H1 (cell line): ENCODE measurements at regions not wholly inside any gene's neighbourhood (a gene's known extent, or its start where the extent isn't known, plus 50 kb on each side); places are given as distances from the start of the nearest gene placed in this dataset.

Source experiments
- CTCF ChIA-PET: fragments of 300-600 bp; sonication (Branson Sonifier 250); formaldehyde crosslinking; loops from one replicate; lab custom pipeline; 2021; ENCODE audit not compliant: partially characterized antibody; lab: Charles Lee
- POLR2A ChIA-PET: fragments of 300-600 bp; sonication (Branson Sonifier 250); formaldehyde crosslinking; loops from one replicate; lab custom pipeline; 2021; ENCODE audit warnings: inconsistent platforms; ENCODE audit not compliant: partially characterized antibody; lab: Charles Lee
- DNase-seq, 2 experiments: peaks; one replicate each; pipeline versions ENCODE4 v3.0.0 to v3.0.0-alpha.2; 2010 to 2022; ENCODE audit warnings: low spot score in 2 of 2, low read depth in 1 of 2, mixed read lengths in 1 of 2
- FAIRE-seq: peaks from 2 replicates; lab custom pipeline; 2011; peaks lifted over from hg19 to GRCh38; lab: Jason Lieb, UNC
- H2AFZ ChIP-seq: 2 replicates; pipeline ENCODE4 v1.8.1; 2012; ENCODE audit warnings: low read length, inconsistent platforms
- H2AK5ac ChIP-seq: 2 replicates; pipeline ENCODE4 v1.6.1; 2013; ENCODE audit warnings: low read depth, low read length
- H2BK120ac ChIP-seq: replicated peaks from 2 replicates; pipeline ENCODE3; 2013; ENCODE audit warnings: low read depth, low read length, inconsistent platforms
- H2BK12ac ChIP-seq: 2 replicates; pipeline ENCODE4 v1.6.1; 2013; ENCODE audit warnings: low read depth, low read length
- H2BK15ac ChIP-seq: 2 replicates; pipeline ENCODE4 v1.6.1; 2013; ENCODE audit warnings: low read length
- H2BK20ac ChIP-seq: 2 replicates; pipeline ENCODE4 v1.6.1; 2013; ENCODE audit warnings: low read length
- H2BK5ac ChIP-seq: 2 replicates; pipeline ENCODE4 v1.6.1; 2013; ENCODE audit warnings: low read depth, low read length
- H3K14ac ChIP-seq: 2 replicates; pipeline ENCODE4 v1.6.1; 2013; ENCODE audit warnings: inconsistent platforms; ENCODE audit not compliant: insufficient read length
- H3K18ac ChIP-seq: 2 replicates; pipeline ENCODE4 v1.6.1; 2013; ENCODE audit warnings: low read length; ENCODE audit errors: extremely low read depth
- H3K23ac ChIP-seq: 2 replicates; pipeline ENCODE4 v1.6.1; 2013; ENCODE audit warnings: inconsistent platforms; ENCODE audit not compliant: insufficient read length
- H3K23me2 ChIP-seq: 2 replicates; pipeline ENCODE4 v1.6.1; 2013; ENCODE audit warnings: low read depth, low read length
- H3K27ac ChIP-seq: 2 replicates; pipeline ENCODE4 v1.6.1; 2011; ENCODE audit warnings: low read depth, low read length, inconsistent platforms
- H3K27me3 ChIP-seq, 4 experiments: replicated peaks in 1 of 4; 1 replicate in 1 of 4; 2 replicates in 3 of 4; pipeline versions ENCODE4 v1.6.1 to v1.8.1; 2011 to 2013; ENCODE audit warnings: low read length in 3 of 4, mild to moderate bottlenecking in 3 of 4, inconsistent platforms in 2 of 4, mixed read lengths in 2 of 4, moderate library complexity in 1 of 4; ENCODE audit not compliant: control insufficient read depth in 3 of 4, insufficient read depth in 3 of 4; ENCODE audit errors: extremely low read depth in 1 of 4
- H3K36me3 ChIP-seq, 4 experiments: 2 replicates each; pipeline versions ENCODE4 v1.6.1 to v1.8.1; 2011 to 2013; ENCODE audit warnings: mild to moderate bottlenecking in 4 of 4, low read length in 3 of 4, moderate library complexity in 2 of 4, control low read depth in 1 of 4, inconsistent platforms in 1 of 4; ENCODE audit not compliant: insufficient read depth in 4 of 4, control insufficient read depth in 2 of 4
- H3K4ac ChIP-seq: replicated peaks from 2 replicates; pipeline ENCODE3; 2013; ENCODE audit warnings: low read length, low read depth, mixed read lengths, inconsistent platforms; ENCODE audit not compliant: insufficient read length
- H3K4me1 ChIP-seq, 4 experiments: replicated peaks in 1 of 4; 1 replicate in 1 of 4; 2 replicates in 3 of 4; pipeline versions ENCODE4 v1.6.1 to v1.8.1; 2011 to 2013; ENCODE audit warnings: low read length in 3 of 4, inconsistent platforms in 2 of 4, mixed read lengths in 1 of 4; ENCODE audit not compliant: insufficient read depth in 4 of 4, control insufficient read depth in 3 of 4
- H3K4me2 ChIP-seq, 2 experiments: 2 replicates each; pipeline versions ENCODE4 v1.6.1 to v1.8.1; 2011 to 2013; ENCODE audit warnings: low read depth in 2 of 2, low read length in 2 of 2, control low read depth in 1 of 2, inconsistent platforms in 1 of 2, mild to moderate bottlenecking in 1 of 2; ENCODE audit not compliant: insufficient read depth in 1 of 2
- H3K4me3 ChIP-seq, 4 experiments: fragments of 200-600, 300-600 bp in 1 of 4; sonication (generic), shearing (Covaris generic), sonication (Bioruptor Twin) in 1 of 4; 2 replicates each; pipeline versions ENCODE4 v1.5.1 to v1.8.1; 2011 to 2016; ENCODE audit warnings: low read length in 4 of 4, low read depth in 3 of 4, control low read depth in 2 of 4, inconsistent platforms in 2 of 4, mild to moderate bottlenecking in 2 of 4, mixed read lengths in 1 of 4, moderate library complexity in 1 of 4; ENCODE audit not compliant: insufficient read depth in 2 of 4; ENCODE audit errors: extremely low read depth in 1 of 4
- H3K56ac ChIP-seq: replicated peaks from 2 replicates; pipeline ENCODE3; 2013; ENCODE audit warnings: low read depth, mild to moderate bottlenecking, mixed read lengths, low read length, inconsistent platforms; ENCODE audit not compliant: insufficient read length
- H3K79me1 ChIP-seq: 2 replicates; pipeline ENCODE4 v1.6.1; 2013; ENCODE audit warnings: low read depth, low read length, control low read depth
- H3K79me2 ChIP-seq, 2 experiments: 2 replicates each; pipeline versions ENCODE4 v1.6.1 to v1.8.1; 2012 to 2013; ENCODE audit warnings: low read length in 2 of 2, mild to moderate bottlenecking in 2 of 2, inconsistent platforms in 1 of 2; ENCODE audit not compliant: insufficient read depth in 2 of 2, control insufficient read depth in 1 of 2
- H3K9ac ChIP-seq, 4 experiments: replicated peaks in 1 of 4; 1 replicate in 1 of 4; 2 replicates in 3 of 4; pipeline versions ENCODE4 v1.6.1 to v1.8.1; 2011 to 2013; ENCODE audit warnings: low read depth in 3 of 4, low read length in 3 of 4, control low read depth in 2 of 4, mild to moderate bottlenecking in 2 of 4, moderate library complexity in 2 of 4, inconsistent platforms in 1 of 4; ENCODE audit errors: extremely low read depth in 1 of 4
- H3K9me3 ChIP-seq, 2 experiments: 2 replicates each; pipeline versions ENCODE4 v1.6.1 to v1.8.1; 2012 to 2013; ENCODE audit warnings: mild to moderate bottlenecking in 2 of 2, moderate library complexity in 2 of 2, control low read depth in 1 of 2, inconsistent platforms in 1 of 2, low read depth in 1 of 2, low read length in 1 of 2, mixed read lengths in 1 of 2; ENCODE audit not compliant: insufficient read depth in 2 of 2
- H4K20me1 ChIP-seq, 2 experiments: replicated peaks in 1 of 2; 2 replicates each; pipeline versions ENCODE3 to v1.8.1; 2011 to 2013; ENCODE audit warnings: inconsistent platforms in 2 of 2, low read length in 2 of 2, mild to moderate bottlenecking in 1 of 2; ENCODE audit not compliant: insufficient read depth in 2 of 2, control insufficient read depth in 1 of 2
- H4K5ac ChIP-seq: 2 replicates; pipeline ENCODE4 v1.6.1; 2013; ENCODE audit warnings: low read length, low read depth, mixed read lengths, inconsistent platforms; ENCODE audit not compliant: insufficient read length
- H4K8ac ChIP-seq: 2 replicates; pipeline ENCODE4 v1.8.0; 2013; ENCODE audit warnings: mild to moderate bottlenecking, moderate library complexity, low read length, inconsistent platforms; ENCODE audit not compliant: insufficient read depth; ENCODE audit errors: extremely low read depth
- H4K91ac ChIP-seq: replicated peaks from 2 replicates; pipeline ENCODE3; 2013; ENCODE audit warnings: low read length, mixed read lengths, inconsistent platforms; ENCODE audit not compliant: insufficient read length
- SAP30 ChIP-seq: fragments of 300-600 bp; sonication (generic); IDR thresholded peaks from 2 replicates; pipeline ENCODE4 v1.7.1; 2012; ENCODE audit warnings: low read length, moderate library complexity, mild to moderate bottlenecking, inconsistent platforms; ENCODE audit not compliant: insufficient read depth, insufficient replicate concordance
- SP2 ChIP-seq: IDR thresholded peaks from 2 replicates; pipeline ENCODE4 v1.6.1; 2012; ENCODE audit warnings: mild to moderate bottlenecking, low read length, inconsistent platforms
- WGBS, 2 experiments: shearing (Covaris generic) in 1 of 2; methylation state at CpG; one replicate each; pipeline versions ENCODE4 v1.1.6 to v1.1.7; 2013 to 2015; ENCODE audit warnings: low lambda C conversion rate in 2 of 2, mixed read lengths in 2 of 2, inconsistent platforms in 1 of 2, low coverage in 1 of 2, missing lambda C conversion rate in 1 of 2; ENCODE audit not compliant: insufficient replicate concordance in 2 of 2, insufficient coverage in 1 of 2, insufficient read length in 1 of 2; ENCODE audit errors: extremely low coverage in 1 of 2, missing lambda C conversion rate in 1 of 2; 5-methylcytosine and 5-hydroxymethylcytosine counted together
- TF ChIP-seq, protein P1 (sequence below): IDR thresholded peaks from 2 replicates; pipeline ENCODE4 v1.6.1; 2011; ENCODE audit warnings: low read depth, mild to moderate bottlenecking, low read length; ENCODE audit not compliant: insufficient read depth

DNA sequence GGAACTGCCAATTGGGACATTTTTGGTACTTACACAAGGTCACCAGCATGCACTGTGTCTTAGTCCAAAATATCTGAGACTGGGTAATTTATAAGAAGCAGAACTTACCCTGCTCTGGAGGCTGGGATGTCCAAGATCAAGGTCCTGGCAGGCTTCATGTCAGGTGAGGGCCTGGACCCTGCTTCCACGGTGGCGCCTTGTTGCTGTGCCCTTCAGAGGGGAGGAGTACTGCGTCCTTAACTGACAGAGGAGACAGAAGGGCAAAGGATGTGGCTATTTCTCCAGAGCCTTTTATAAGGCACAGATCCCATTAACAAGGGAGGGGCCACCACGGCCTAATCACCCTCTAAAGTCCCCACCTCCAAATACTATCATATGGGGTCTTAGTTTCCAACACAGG lies 178.9 kb downstream of the C16orf95 start:
- Histone ChIP-seq H3K9ac (no peak overlapping the region), H2AFZ (no peak overlapping the region), H3K27me3 (no peaks in the 10 kb centered on the region), H3K9me3 (no peaks in the 10 kb centered on the region), H3K79me2 (no peaks in the 10 kb centered on the region), H2BK12ac (no peak overlapping the region), H3K23me2 (no peaks in the 10 kb centered on the region), H4K91ac (no peak overlapping the region), H3K4me3 (no peak overlapping the region), H3K27ac (no peak overlapping the region), H3K36me3 (no peaks in the 10 kb centered on the region), H3K4me1 (peaks cover 0 to under 1% (median under 1%) of the 10 kb centered on the region in 4 experiments; a peak in 2 of 7 replicates), H3K56ac (no peak overlapping the region), H2BK120ac (no peak overlapping the region), H3K4me2 (no peak overlapping the region), H2AK5ac (no peak overlapping the region), H3K79me1 (0 out of 2 replicates have a peak, but pooled peaks cover 2% of the 10 kb centered on the region), H3K4ac (no peak overlapping the region), H3K18ac (no peak overlapping the region; the same call in 1 of the 2 replicates), H2BK5ac (no peak overlapping the region), H2BK15ac (no peak overlapping the region), H4K5ac (no peak overlapping the region), H3K14ac (no peak overlapping the region), H2BK20ac (no peak overlapping the region), H3K23ac (no peak overlapping the region), H4K8ac (no peak overlapping the region), H4K20me1 (no peaks in the 10 kb centered on the region)
- DNase-seq (no peak), FAIRE-seq (no peak)
- CTCF ChIA-PET, result interaction anchor here (0.5 to 1.5 kb wide), 5 partner anchors 16 to 76 kb away, joined by 3 to 5 read pairs (median 4); no protein-coding TSS in a partner anchor
- POLR2A ChIA-PET, result interaction anchor here (1.3 kb wide), 1 partner anchor 12 kb away, joined by 4 read pairs; no protein-coding TSS in a partner anchor
- no peak for TF ChIP-seq SAP30
- TF ChIP-seq SP2, result no peak
- TF ChIP-seq, protein P1, sequence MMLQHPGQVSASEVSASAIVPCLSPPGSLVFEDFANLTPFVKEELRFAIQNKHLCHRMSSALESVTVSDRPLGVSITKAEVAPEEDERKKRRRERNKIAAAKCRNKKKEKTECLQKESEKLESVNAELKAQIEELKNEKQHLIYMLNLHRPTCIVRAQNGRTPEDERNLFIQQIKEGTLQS, result no peak
- 89% methylated on average over 4 of the region's 4 CpGs; no CpG with 5 or more reads in 1 of the 2 experiments for WGBS, 2 experiments
